Activated CD4-positive, CD25-positive, alpha-beta regulatory T cell treated with anti-CD3 and anti-CD28 coated beads, Interleukin-2, amount 50 U/mL, for 24 hours (primary cell): ENCODE measurements at regions not wholly inside any gene's neighbourhood (a gene's known extent, or its start where the extent isn't known, plus 50 kb on each side); places are given as distances from the start of the nearest gene placed in this dataset.

Experiments used
- ATAC-seq, 2 donors: fragments of 150-1000 bp; cut with Tn5 transposase; one replicate each; pipeline ENCODE4 v1.10.0; 2021; ENCODE audit warnings: mild to moderate bottlenecking in 1 of 2, moderate library complexity in 1 of 2

DNA sequence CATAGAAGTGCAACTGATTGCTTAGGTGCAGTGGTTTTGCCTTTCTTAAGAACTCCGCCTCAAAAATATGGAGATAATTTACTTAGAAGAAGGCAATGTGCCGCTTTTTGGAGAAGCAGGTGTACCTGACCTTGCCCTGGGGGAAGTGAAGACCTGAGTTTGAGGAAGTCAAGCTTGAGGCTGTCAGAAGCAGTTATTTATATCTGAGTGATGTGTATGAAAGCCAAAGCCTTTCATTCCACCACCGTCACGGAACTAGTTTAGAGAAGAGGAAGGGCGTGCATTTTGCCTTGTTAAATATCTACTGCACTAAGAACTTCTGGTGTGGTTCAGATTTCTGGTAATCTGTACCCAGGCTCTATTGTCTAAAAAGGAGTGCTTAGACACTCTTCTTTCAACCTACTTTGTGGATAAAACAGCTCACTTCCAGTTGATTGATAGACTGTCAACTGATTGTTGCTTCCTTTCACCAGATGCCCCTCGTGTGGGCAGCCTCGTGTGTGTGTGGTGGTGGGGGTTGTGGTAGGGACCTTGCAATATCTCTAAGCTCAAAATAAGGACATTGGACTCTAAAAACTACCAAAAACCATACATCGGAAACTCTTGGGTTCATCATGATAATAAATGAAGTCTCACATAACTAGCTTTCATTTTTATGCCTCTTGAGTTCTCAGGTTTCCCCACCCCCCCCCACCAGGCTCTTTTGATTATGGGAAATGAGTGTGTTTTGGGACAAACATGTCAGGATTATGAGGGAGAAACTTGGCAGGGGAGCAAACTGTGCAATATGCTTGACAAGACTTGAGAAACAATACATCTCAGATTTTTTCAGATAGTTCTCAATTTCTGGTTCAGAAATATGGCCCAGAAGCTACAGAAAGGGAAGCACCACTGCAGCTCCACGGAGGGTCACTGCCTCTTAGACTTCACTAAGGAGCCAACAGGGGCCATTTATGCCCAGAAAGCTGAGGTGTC lies 78.6 kb downstream of the ARF6 start:
- peak; percentile 74 to 77 for ATAC-seq

- no peak for ATAC-seq
Measured at GRCh38 chr14:49972131-49972671, 79.3 kb downstream of the ARF6 start.

GRCh38 chr14:49972823-49973222 lies 79.9 kb downstream of the ARF6 start:
- peak in 1 of 2 donors; percentile 15 for ATAC-seq

GRCh38 chr14:49975276-49975675 lies 82.4 kb downstream of the ARF6 start:
- ATAC-seq = no peak

- ATAC-seq = no peak
Measured at GRCh38 chr14:49975799-49976198, 82.9 kb downstream of the ARF6 start.

DNA sequence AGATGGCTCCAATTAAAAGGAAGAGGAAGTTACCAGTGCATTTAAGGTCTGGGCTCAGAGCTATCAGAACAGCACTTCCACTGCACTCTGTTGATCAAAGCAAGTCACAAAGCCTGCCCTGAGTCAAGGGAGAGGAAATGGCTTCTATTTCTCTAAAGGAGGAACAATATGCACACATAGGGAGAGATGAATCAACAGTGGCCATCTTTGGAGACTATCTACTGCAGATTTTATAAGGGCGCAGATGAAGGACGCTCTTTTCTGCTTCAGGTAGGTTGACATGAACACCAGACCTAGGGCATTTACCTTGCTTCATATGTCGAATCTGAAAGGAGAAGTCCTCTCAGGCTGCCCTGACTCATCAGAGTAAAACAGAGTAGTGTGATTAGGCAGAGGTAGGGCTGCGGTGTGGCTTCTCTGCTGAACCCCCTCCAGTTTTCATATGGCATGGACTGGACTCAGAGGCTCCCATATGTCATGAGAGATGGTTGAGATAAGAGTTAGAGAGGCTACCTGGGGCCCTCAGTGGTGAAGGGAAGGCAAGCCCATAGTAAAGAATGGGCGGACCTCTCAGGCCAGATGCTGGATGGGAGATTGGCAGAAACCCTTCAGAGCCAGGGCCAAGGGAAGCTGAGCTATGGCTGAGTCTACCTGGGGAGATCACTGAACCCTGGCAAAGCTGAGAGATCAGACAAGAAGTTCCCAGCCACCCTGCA lies 84.4 kb downstream of the ARF6 start:
- peak; percentile 90 to 94 for ATAC-seq

- ATAC-seq = no peak
Measured at GRCh38 chr14:49980027-49980426, 87.1 kb downstream of the ARF6 start.

- no peak for ATAC-seq
Measured at GRCh38 chr14:49982082-49982481, 89.2 kb downstream of the ARF6 start.

GRCh38 chr14:49982501-49982951 lies 89.6 kb downstream of the ARF6 start:
- no peak for ATAC-seq

- ATAC-seq = peak; percentile 52 to 65
Measured at GRCh38 chr14:49984424-49984823, 91.5 kb downstream of the ARF6 start.

DNA sequence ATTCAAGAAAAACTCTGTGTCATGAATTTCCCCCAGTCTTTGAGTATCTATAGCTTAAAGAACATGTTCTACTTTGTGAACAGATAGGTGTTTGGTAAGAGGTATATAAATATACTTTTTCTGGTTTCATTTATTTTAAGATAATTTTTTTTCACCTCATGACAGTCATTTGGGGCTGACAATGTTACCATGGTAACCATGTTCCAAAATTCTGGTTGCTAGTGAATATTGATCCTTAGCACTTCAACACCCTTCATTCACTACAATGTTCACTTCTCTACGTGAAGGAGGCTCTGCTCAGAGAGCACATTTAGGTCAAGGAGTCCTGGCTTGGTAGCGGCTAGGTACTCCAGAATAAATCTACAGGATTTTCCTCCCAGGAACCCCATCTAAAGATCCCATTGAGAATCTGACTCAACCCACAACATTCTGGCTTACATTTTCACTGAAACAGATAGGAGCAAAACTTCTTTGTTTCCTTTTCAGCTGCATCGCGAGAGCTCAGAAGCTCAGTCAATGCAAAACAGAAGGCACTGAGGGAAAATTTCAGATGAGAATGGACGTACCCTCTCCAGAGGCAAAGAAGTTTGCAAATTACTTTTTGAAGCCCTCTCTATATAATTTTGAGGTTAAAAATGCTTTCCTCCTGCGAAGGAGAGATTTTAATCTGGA lies 93.6 kb downstream of the ARF6 start:
- no peak for ATAC-seq

GRCh38 chr14:49988080-49988990 lies 95.5 kb downstream of the ARF6 start:
- no peak for ATAC-seq

DNA sequence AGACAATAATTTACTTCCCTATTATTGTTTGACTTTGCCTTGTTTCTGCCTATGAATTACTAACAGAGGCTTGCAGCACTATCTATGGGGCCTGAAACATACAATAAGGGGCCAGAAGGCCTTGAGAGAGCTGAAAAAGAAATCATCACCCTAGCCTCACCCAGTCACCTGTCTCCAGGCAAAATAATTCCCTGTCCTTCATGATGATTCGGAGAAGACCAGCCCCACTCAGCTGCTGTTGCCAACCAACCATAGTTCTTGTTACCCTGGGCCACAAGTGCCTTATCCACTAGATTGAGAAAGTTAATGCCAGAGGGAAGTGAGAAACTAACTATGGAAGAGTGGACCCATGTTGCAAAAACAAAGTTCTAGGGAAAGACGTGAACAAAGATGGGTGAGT lies 97.1 kb downstream of the ARF6 start:
- ATAC-seq = no peak

GRCh38 chr14:49991491-49991890 lies 98.6 kb downstream of the ARF6 start:
- ATAC-seq = no peak

DNA sequence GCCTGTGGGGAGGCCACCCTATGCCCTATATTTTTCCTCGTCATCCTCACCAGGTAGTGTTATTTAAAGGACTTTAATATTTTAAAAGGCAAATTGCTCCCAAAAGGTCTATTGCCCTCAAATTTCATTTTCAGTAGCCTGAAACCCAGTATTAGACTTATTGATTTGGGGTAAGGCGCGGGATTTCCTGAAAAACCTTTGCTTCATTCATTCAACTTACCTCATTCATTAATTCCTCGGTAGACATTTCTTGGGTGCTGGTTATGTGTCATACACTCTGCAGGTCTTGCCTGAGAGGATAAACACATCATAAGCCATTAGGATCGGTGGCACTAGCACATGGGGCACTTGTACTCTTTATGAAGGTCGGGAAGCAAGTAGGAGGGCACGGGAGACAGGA lies 99.2 kb downstream of the ARF6 start:
- ATAC-seq = no peak

GRCh38 chr14:49992448-49992847 lies 99.6 kb downstream of the ARF6 start:
- ATAC-seq = peak in 1 of 2 donors; percentile 15

- ATAC-seq = peak; percentile 98 to 99
Measured at GRCh38 chr14:49992901-49993339, 100.0 kb downstream of the ARF6 start.

DNA sequence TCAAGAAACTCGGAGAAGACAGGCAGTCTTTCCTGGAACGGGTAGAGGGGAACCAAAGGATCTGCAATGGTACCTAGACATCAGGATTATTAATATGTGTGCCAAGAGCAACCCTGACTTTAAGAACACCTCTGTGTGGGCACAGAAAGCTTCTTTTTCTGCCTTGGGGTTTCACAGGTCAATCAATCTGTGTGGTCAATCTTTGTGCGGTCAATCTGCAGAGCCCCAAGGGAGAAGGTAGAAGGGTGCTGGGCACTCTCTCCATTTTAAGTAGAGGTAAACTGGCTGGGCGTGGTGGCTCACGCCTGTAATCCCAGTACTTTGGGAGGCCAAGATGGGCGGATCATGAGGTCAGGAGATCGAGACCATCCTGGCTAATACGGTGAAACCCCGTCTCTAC lies 100.7 kb downstream of the ARF6 start:
- no peak for ATAC-seq

GRCh38 chr14:49994951-49995561 lies 102.2 kb downstream of the ARF6 start:
- ATAC-seq = no peak

DNA sequence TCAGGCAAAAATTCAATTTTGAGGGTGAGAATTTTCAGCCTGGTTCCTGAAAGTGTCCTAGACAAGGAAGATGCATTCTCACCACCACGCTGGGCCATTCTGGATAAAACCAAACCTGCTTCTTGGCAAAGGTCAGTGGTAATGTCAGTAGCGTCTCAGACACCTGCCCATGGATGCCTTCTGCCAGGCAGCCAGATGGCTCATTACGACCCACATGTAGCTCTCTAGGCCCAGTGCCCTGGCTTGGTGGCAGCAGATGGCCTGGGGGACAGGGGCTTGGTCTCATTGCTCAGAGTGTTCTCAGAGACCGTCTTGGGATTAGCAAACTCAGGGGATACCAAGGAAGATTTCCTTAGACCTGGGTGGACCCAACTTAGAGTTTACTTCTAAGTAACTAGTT lies 105.1 kb downstream of the ARF6 start:
- ATAC-seq = no peak

DNA sequence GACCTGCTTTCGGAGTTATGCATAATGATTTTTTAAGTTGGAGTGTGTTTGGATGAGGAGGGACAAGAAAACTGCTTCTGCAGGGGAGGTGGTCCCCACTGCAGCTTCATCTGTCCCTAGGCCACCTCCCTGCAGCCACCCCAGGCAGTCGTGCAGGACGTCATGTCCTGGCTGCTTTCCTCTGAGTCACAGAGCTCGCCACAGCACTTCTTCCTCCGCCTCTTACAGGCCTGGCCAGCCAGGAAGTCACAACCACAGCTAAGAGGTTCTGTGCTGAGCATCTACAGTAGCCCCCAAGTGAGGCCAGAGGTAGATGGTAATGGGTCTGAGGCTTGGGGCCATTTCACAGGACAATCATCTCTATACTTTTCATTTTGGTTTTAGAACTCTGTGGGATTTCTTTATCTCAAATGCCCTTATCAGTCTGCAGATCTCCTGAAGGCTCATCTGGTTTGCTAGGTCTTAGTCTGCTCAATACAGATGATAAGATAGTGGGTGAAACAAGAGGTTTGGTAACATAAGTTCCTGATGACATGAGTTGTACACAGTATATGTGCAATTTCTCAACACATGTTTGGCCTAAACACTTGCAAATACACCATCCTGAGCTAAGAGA lies 106.4 kb downstream of the ARF6 start:
- ATAC-seq = peak; percentile 47 to 56
